Lower lobe of right lung (tissue), 2 donors: ENCODE measurements at regions not wholly inside any gene's neighbourhood (a gene's known extent, or its start where the extent isn't known, plus 50 kb on each side); places are given as distances from the start of the nearest gene placed in this dataset.

Experiments used
- ATAC-seq, 2 donors: fragments of 200-7000 bp; cut with Tn5 transposase; one replicate each; pipeline ENCODE4 v1.9.1; 2020 to 2022; ENCODE audit warnings: mild to moderate bottlenecking in 2 of 2, moderate library complexity in 2 of 2
- DNase-seq: peaks from one replicate; pipeline ENCODE4 v3.0.0-alpha.2; 2020
- H3K27ac ChIP-seq: fragments of 200-600 bp; one replicate; pipeline ENCODE4 v1.8.0; 2022
- H3K27me3 ChIP-seq: fragments of 200-600 bp; one replicate; pipeline ENCODE4 v1.8.0; 2022; ENCODE audit warnings: low read depth
- H3K36me3 ChIP-seq: fragments of 200-600 bp; one replicate; pipeline ENCODE4 v1.8.0; 2022; ENCODE audit warnings: mild to moderate bottlenecking
- H3K4me1 ChIP-seq: fragments of 200-600 bp; one replicate; pipeline ENCODE4 v1.8.0; 2022
- H3K4me3 ChIP-seq: fragments of 200-600 bp; one replicate; pipeline ENCODE4 v1.8.0; 2022; ENCODE audit warnings: mild to moderate bottlenecking
- H3K9me3 ChIP-seq: fragments of 200-600 bp; one replicate; pipeline ENCODE4 v1.8.0; 2022
- CTCF ChIP-seq: fragments of 200-600 bp; IDR thresholded peaks from one replicate; pipeline ENCODE4 v1.8.0; 2022; ENCODE audit warnings: antibody characterized with exemption, mild to moderate bottlenecking
- intact Hi-C: fragments of 100-400 bp; cut with DNase I; formaldehyde crosslinking; loops from one replicate; pipeline ENCODE4 v1.11.0; 2022
- donor health status: DM: no; HTN: yes; CAD: no; lungs with severe emphysema.

GRCh38 chr19:28489126-28489660 is 723.8 kb downstream of the UQCRFS1 start:
- TF ChIP-seq CTCF: no peak
- H3K27me3 ChIP-seq: no peaks in the 10 kb centered on the region
- no peak for DNase-seq
- intact Hi-C loops: no loop called here
- H3K4me3 ChIP-seq: no peak overlapping the region
- no peaks in the 10 kb centered on the region for H3K36me3 ChIP-seq
- no peaks in the 10 kb centered on the region for H3K9me3 ChIP-seq
- H3K4me1 ChIP-seq: no peaks in the 10 kb centered on the region
- no peak for ATAC-seq
- H3K27ac ChIP-seq: no peak overlapping the region

- TF ChIP-seq CTCF: no peak
Observed at GRCh38 chr19:28487999-28488398, 725.0 kb downstream of the UQCRFS1 start.

GRCh38 chr19:28486926-28487325 is 726.0 kb downstream of the UQCRFS1 start:
- intact Hi-C loops: no loop called here
- H3K4me1 ChIP-seq: no peaks in the 10 kb centered on the region
- no peak overlapping the region for H3K4me3 ChIP-seq
- no peak for ATAC-seq
- no peak for TF ChIP-seq CTCF
- no peaks in the 10 kb centered on the region for H3K36me3 ChIP-seq
- H3K27ac ChIP-seq: no peak overlapping the region
- DNase-seq: no peak
- no peaks in the 10 kb centered on the region for H3K9me3 ChIP-seq
- H3K27me3 ChIP-seq: no peaks in the 10 kb centered on the region

More at GRCh38 chr19:28487999-28488398, 725.0 kb downstream of the UQCRFS1 start:
- Histone ChIP-seq H3K4me3 (no peak overlapping the region), H3K36me3 (no peaks in the 10 kb centered on the region), H3K9me3 (no peaks in the 10 kb centered on the region), H3K27me3 (no peaks in the 10 kb centered on the region), H3K4me1 (no peaks in the 10 kb centered on the region), H3K27ac (no peak overlapping the region)
- intact Hi-C loops: no loop called here
- DNase-seq (no peak), ATAC-seq (no peak)

- Histone ChIP-seq H3K27me3 (no peaks in the 10 kb centered on the region), H3K27ac (no peak overlapping the region), H3K36me3 (no peaks in the 10 kb centered on the region), H3K4me1 (no peaks in the 10 kb centered on the region), H3K4me3 (no peak overlapping the region), H3K9me3 (no peaks in the 10 kb centered on the region)
- TF ChIP-seq CTCF: no peak
- no peak for DNase-seq
- no peak for ATAC-seq
- intact Hi-C loops: no loop called here
Observed at GRCh38 chr19:28486473-28486872, 726.5 kb downstream of the UQCRFS1 start.

GRCh38 chr19:28485292-28485691 is 727.7 kb downstream of the UQCRFS1 start:
- Histone ChIP-seq H3K9me3 (no peaks in the 10 kb centered on the region), H3K36me3 (no peaks in the 10 kb centered on the region), H3K4me1 (no peaks in the 10 kb centered on the region), H3K27ac (no peak overlapping the region), H3K27me3 (no peaks in the 10 kb centered on the region), H3K4me3 (no peak overlapping the region)
- DNase-seq: peak; percentile 51
- no peak for TF ChIP-seq CTCF
- peak in 1 of 2 donors; percentile 53 for ATAC-seq
- intact Hi-C loops: no loop called here

- Histone ChIP-seq H3K36me3 (no peaks in the 10 kb centered on the region), H3K27me3 (no peaks in the 10 kb centered on the region), H3K4me3 (no peak overlapping the region), H3K9me3 (no peaks in the 10 kb centered on the region), H3K4me1 (no peaks in the 10 kb centered on the region), H3K27ac (no peak overlapping the region)
- DNase-seq (no peak), ATAC-seq (no peak)
- TF ChIP-seq CTCF: no peak
- intact Hi-C loops: no loop called here
Observed at GRCh38 chr19:28483197-28483596, 729.8 kb downstream of the UQCRFS1 start.
